B cell (primary cell): ENCODE measurements at regions not wholly inside any gene's neighbourhood (a gene's known extent, or its start where the extent isn't known, plus 50 kb on each side); places are given as distances from the start of the nearest gene placed in this dataset.

Experiments used
- ATAC-seq: fragments of 200-7000 bp; cut with Tn5 transposase; one replicate; pipeline ENCODE4 v1.10.0; 2021; ENCODE audit warnings: low read depth, mild to moderate bottlenecking, moderate number of reproducible peaks, moderate library complexity
- CTCF ChIA-PET: fragments of 350-600 bp; sonication (Branson Sonifier 250); formaldehyde crosslinking; loops from one replicate; lab custom pipeline; 2021; ENCODE audit warnings: antibody characterized with exemption, inconsistent platforms; lab: Charles Lee
- POLR2A ChIA-PET: fragments of 350-600 bp; sonication (Branson Sonifier 250); formaldehyde crosslinking; loops from one replicate; lab custom pipeline; 2021; ENCODE audit warnings: antibody characterized with exemption; lab: Charles Lee
- DNase-seq: peaks from one replicate; pipeline ENCODE4 v3.0.0; 2013
- H2AFZ ChIP-seq: 2 replicates; pipeline ENCODE4 v1.6.1; 2012; ENCODE audit warnings: mild to moderate bottlenecking, low read depth, low read length; ENCODE audit not compliant: insufficient read depth, poor library complexity, severe bottlenecking
- H3K27ac ChIP-seq, 2 donors: 1 replicate in 1 of 2; 2 replicates in 1 of 2; pipeline ENCODE4 v1.5.1; 2012 to 2013; ENCODE audit warnings: low read length in 2 of 2, mild to moderate bottlenecking in 2 of 2, moderate library complexity in 1 of 2
- H3K27me3 ChIP-seq, 4 experiments: fragments of 200-600 bp in 1 of 4; sonication (generic) in 1 of 4; replicated peaks in 1 of 4; 1 replicate in 2 of 4; 2 replicates in 2 of 4; pipeline versions ENCODE4 v1.6.1 to v1.7.0; 2013 to 2016; ENCODE audit warnings: low read length in 3 of 4, mild to moderate bottlenecking in 2 of 4, mixed read lengths in 1 of 4, moderate library complexity in 1 of 4; ENCODE audit not compliant: insufficient read depth in 4 of 4, control insufficient read depth in 3 of 4; ENCODE audit errors: control extremely low read depth in 1 of 4
- H3K36me3 ChIP-seq, 2 experiments: replicated peaks in 1 of 2; 1 replicate in 1 of 2; 2 replicates in 1 of 2; pipeline versions ENCODE4 v1.6.1 to v1.7.1; 2013; ENCODE audit warnings: low read length in 1 of 2; ENCODE audit not compliant: insufficient read depth in 2 of 2, control insufficient read depth in 1 of 2; ENCODE audit errors: control extremely low read depth in 1 of 2, extremely low read depth in 1 of 2
- H3K4me1 ChIP-seq, 2 donors: fragments of 200-600 bp in 1 of 2; sonication (generic) in 1 of 2; 1 replicate in 1 of 2; 2 replicates in 1 of 2; pipeline versions ENCODE4 v1.5.1 to v1.6.1; 2013 to 2017; ENCODE audit warnings: low read length in 2 of 2; ENCODE audit not compliant: control insufficient read depth in 2 of 2, insufficient read depth in 2 of 2
- H3K4me2 ChIP-seq: replicated peaks from 2 replicates; pipeline ENCODE3; 2012; ENCODE audit warnings: mild to moderate bottlenecking, low read depth, low read length; ENCODE audit not compliant: poor library complexity, severe bottlenecking
- H3K4me3 ChIP-seq, 5 experiments: fragments of 200-600 bp in 1 of 5; sonication (generic) in 1 of 5; 1 replicate in 3 of 5; 2 replicates in 2 of 5; pipeline versions ENCODE4 v1.5.1 to v1.7.0; 2011 to 2016; ENCODE audit warnings: low read length in 4 of 5, mild to moderate bottlenecking in 4 of 5, low read depth in 2 of 5, control low read depth in 1 of 5, moderate library complexity in 1 of 5; ENCODE audit not compliant: insufficient read depth in 1 of 5; ENCODE audit errors: control extremely low read depth in 1 of 5, extremely low read depth in 1 of 5
- H3K79me2 ChIP-seq: fragments of 200-600 bp; sonication (generic); one replicate; pipeline ENCODE4 v1.6.0; 2016; ENCODE audit warnings: low read length; ENCODE audit not compliant: control insufficient read depth, insufficient read depth
- H3K9ac ChIP-seq: fragments of 200-600 bp; sonication (generic); 2 replicates; pipeline ENCODE4 v1.6.1; 2017; ENCODE audit warnings: mild to moderate bottlenecking, low read length, moderate library complexity
- H3K9me3 ChIP-seq, 3 donors: one replicate each; pipeline versions ENCODE4 v1.6.1 to v1.7.1; 2013; ENCODE audit warnings: low read length in 2 of 3; ENCODE audit not compliant: control insufficient read depth in 2 of 3, insufficient read depth in 1 of 3; ENCODE audit errors: control extremely low read depth in 1 of 3
- H4K20me1 ChIP-seq: 2 replicates; pipeline ENCODE4 v1.6.0; 2012; ENCODE audit warnings: mild to moderate bottlenecking, low read length; ENCODE audit not compliant: insufficient read depth, control insufficient read depth, poor library complexity, severe bottlenecking
- H3K27ac Mint-ChIP-seq: one replicate; pipeline ENCODE4 v1.8.0; 2021; ENCODE audit warnings: mixed read lengths
- H3K27me3 Mint-ChIP-seq: one replicate; pipeline ENCODE4 v1.8.0; 2021; ENCODE audit warnings: mixed read lengths
- H3K4me1 Mint-ChIP-seq: one replicate; pipeline ENCODE4 v1.8.0; 2021; ENCODE audit warnings: mixed read lengths
- H3K4me3 Mint-ChIP-seq: one replicate; pipeline ENCODE4 v1.8.0; 2021; ENCODE audit warnings: mixed read lengths
- H3K9me3 Mint-ChIP-seq: one replicate; pipeline ENCODE4 v1.8.0; 2022; ENCODE audit warnings: mixed read lengths; ENCODE audit not compliant: insufficient read depth
- CTCF ChIP-seq: fragments of 200-600 bp; IDR thresholded peaks from one replicate; pipeline ENCODE4 v1.8.0; 2022; ENCODE audit warnings: antibody characterized with exemption, mild to moderate bottlenecking
- EZH2 ChIP-seq: IDR thresholded peaks from 2 replicates; pipeline ENCODE4 v1.6.1; 2012; ENCODE audit warnings: borderline replicate concordance, low read depth, mild to moderate bottlenecking, moderate library complexity, low read length; ENCODE audit not compliant: insufficient read depth, poor library complexity, severe bottlenecking
- WGBS: methylation state at CpG from one replicate; pipeline ENCODE4 v1.1.5; 2013; ENCODE audit warnings: missing lambda C conversion rate; ENCODE audit not compliant: insufficient coverage; 5-methylcytosine and 5-hydroxymethylcytosine counted together
- intact Hi-C: fragments of 100-400 bp; cut with micrococcal nuclease; formaldehyde crosslinking; loops from one replicate; pipeline ENCODE4 v1.10.0; 2022

- Histone ChIP-seq H3K27me3 (no peaks in the 10 kb centered on the region), H3K9me3 (no peaks in the 10 kb centered on the region), H3K4me1 (no peaks in the 10 kb centered on the region), H3K4me2 (no peak overlapping the region), H4K20me1 (no peaks in the 10 kb centered on the region), H3K36me3 (no peaks in the 10 kb centered on the region), H3K27ac (no peak overlapping the region), H3K9ac (no peak overlapping the region), H3K4me3 (no peak overlapping the region), H3K79me2 (no peaks in the 10 kb centered on the region), H2AFZ (no peak overlapping the region)
- CTCF ChIA-PET = no interaction called here
- intact Hi-C loops = no loop called here
- Mint-ChIP-seq H3K9me3 (no peaks in the 10 kb centered on the region), H3K4me1 (no peaks in the 10 kb centered on the region), H3K4me3 (no peak overlapping the region), H3K27me3 (no peaks in the 10 kb centered on the region), H3K27ac (no peak overlapping the region)
- WGBS = 38% methylated on average over 1 of the region's 1 CpG
- POLR2A ChIA-PET = no interaction called here
- no peak for TF ChIP-seq EZH2
- TF ChIP-seq CTCF = no peak
- DNase-seq (no peak), ATAC-seq (no peak)
Observed at GRCh38 chr2:18795906-18796305, 206.5 kb upstream of the NT5C1B start.

- no peaks in the 10 kb centered on the region for H3K9me3 Mint-ChIP-seq
- H3K27me3 ChIP-seq = no peaks in the 10 kb centered on the region
- H4K20me1 ChIP-seq = no peaks in the 10 kb centered on the region
- H3K9ac ChIP-seq = no peak overlapping the region
- no peak overlapping the region for H3K27ac ChIP-seq
- no peaks in the 10 kb centered on the region for H3K4me1 ChIP-seq
- H3K79me2 ChIP-seq = no peaks in the 10 kb centered on the region
- no peak overlapping the region for H3K4me2 ChIP-seq
- H3K9me3 ChIP-seq = no peaks in the 10 kb centered on the region
- CTCF ChIA-PET = no interaction called here
- no peak overlapping the region for H3K4me3 Mint-ChIP-seq
- no peak overlapping the region for H2AFZ ChIP-seq
- no peaks in the 10 kb centered on the region for H3K4me1 Mint-ChIP-seq
- ATAC-seq (no peak), DNase-seq (no peak)
- no peak overlapping the region for H3K27ac Mint-ChIP-seq
- WGBS = 95% methylated on average over 5 of the region's 6 CpGs
- no peak overlapping the region for H3K4me3 ChIP-seq
- H3K36me3 ChIP-seq = no peaks in the 10 kb centered on the region
- POLR2A ChIA-PET = no interaction called here
- TF ChIP-seq EZH2 (no peak), CTCF (no peak)
- no peaks in the 10 kb centered on the region for H3K27me3 Mint-ChIP-seq
- intact Hi-C loops = no loop called here
Observed at GRCh38 chr2:18792684-18793083, 203.3 kb upstream of the NT5C1B start.
